GM19395 (cell line): ENCODE measurements at regions not wholly inside any gene's neighbourhood (a gene's known extent, or its start where the extent isn't known, plus 50 kb on each side); places are given as distances from the start of the nearest gene placed in this dataset.
"Not testable (repeated sequence)": the region's sequence is repeated elsewhere in the genome, so short reads cannot be mapped to it uniquely, and the experiment has no call there.

Experiments used
- ATAC-seq: cut with Tn5 transposase; IDR thresholded peaks from one replicate; pipeline ENCODE4 v1.9.1; 2021; ENCODE audit warnings: mild to moderate bottlenecking, moderate library complexity; ENCODE audit not compliant: unreplicated experiment

- no peak for ATAC-seq
These were observed 492.8 kb upstream of the FSIP2 start for GRCh38 chr2:185245806-185246205.

DNA sequence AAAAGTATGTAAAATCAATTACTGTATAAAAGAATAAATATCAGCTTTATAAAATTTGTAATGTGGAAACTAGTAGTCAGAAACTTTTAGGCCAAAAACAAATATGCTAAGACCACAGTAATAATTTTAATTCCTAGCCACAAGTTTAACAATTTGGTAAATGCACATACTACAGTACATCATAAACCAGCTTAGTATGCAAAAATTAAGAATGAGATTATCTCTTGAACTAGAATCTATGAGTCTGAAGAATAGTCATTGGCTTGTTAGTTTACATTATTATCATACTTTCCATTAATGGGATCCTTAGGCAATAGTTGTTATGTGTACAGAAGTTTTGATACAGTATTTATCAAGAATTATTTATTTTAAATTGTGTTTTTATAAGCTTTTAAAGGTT is 491.9 kb upstream of the FSIP2 start:
- no peak for ATAC-seq

DNA sequence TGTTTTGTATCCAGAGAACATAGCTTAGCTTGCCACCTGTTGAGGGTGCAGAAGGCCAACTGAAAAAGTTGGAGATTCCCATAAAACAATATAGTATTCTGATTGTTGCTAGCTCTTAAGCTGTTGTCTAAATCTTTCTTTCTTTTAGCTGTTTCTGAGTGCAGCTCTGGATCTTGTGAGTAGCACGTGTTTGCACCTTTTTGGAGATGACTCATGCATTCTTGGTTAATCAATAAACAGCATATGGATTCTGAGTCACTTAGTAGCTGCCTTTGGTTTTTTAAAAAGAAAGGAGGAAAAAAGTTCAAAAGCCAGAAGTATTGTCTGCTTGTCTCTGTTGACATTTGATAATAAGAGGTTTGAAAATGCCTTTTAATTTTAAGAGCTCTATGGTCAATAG is 483.0 kb upstream of the FSIP2 start:
- ATAC-seq, result peak; percentile 72

GRCh38 chr2:185265747-185266146 is 472.9 kb upstream of the FSIP2 start:
- no peak for ATAC-seq

- ATAC-seq, result no peak
These were observed 470.0 kb upstream of the FSIP2 start for GRCh38 chr2:185268651-185269050.

DNA sequence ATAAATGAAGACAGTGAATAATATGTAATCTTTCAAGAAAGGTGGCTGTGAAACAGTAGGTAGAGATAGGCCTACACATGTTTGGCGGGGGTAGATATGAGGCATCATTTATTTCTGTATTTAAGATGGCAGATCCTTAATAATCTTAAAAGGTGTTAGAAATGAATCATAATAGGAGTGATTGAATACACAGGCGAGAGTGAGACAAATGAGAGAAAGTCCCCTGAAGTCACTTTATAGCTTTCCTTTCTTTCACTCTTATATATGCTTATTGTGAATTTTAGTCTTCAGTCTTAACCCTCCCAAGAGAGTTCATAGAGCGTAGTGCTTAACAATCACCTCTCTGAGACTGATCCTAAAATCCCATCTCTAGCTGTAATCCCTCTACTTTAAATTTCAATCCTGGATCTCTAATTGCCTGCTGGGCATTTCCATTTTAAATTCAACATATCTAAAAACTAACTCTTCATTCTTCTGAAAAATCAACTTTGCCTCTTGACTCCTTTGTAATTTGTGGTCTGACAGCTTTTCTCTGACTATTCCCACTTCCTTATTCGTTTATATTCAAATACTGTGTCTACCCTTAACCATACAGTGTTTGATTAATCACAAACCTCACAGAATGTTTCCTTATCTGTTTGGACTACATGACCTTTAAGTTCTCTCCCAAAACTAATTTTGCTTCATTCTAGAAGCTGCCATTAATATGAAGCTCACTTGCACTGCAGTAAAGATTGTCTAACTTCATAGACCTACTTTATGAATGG is 463.7 kb upstream of the FSIP2 start:
- no peak for ATAC-seq

- ATAC-seq, result not testable (repeated sequence)
These were observed 462.6 kb upstream of the FSIP2 start for GRCh38 chr2:185275979-185276378.

GRCh38 chr2:185278761-185279160 is 459.8 kb upstream of the FSIP2 start:
- no peak for ATAC-seq

GRCh38 chr2:185279999-185280398 is 458.6 kb upstream of the FSIP2 start:
- ATAC-seq, result no peak

- ATAC-seq, result no peak
These were observed 453.9 kb upstream of the FSIP2 start for GRCh38 chr2:185284696-185285095.

DNA sequence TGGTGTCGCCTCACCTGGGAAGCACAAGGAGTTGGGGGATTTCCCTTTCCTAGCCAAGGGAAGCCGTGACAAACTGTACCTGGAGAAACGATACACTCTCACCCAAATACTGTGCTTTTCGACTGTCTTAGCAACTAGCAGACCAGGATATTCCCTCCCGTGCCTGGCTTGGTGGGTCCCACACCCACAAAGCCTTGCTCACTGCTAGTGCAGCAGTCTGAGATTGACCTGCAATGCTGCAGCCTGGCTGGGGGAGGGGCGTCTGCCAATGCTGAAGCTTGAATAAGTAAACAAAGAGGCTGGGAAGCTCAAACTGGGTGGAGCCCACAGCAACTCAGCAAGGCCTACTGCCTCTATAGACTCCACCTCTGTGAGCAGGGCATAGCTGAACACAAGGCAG is 448.6 kb upstream of the FSIP2 start:
- ATAC-seq, result not testable (repeated sequence)

GRCh38 chr2:185291035-185291647 is 447.5 kb upstream of the FSIP2 start:
- peak; percentile 97 for ATAC-seq

DNA sequence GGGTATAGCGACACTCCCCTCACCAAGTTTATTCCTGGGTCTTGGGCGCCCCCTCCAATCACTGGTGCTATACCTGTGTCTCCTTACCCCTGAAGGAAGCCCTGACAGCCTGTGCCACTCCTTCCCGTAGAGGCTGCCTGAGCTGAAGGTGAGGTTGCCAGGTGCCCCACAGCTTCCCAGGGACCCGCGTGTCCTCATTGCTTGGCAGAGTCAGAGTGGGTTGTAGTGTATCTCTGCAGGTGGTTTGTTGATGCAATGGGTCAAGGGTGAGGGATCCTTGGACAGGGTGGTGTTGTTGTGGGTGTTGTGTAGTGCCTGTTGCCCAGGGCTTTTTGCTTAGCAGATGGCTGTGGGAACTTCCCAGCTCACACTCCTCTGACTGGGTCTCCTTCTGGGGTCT is 438.7 kb upstream of the FSIP2 start:
- no peak for ATAC-seq

DNA sequence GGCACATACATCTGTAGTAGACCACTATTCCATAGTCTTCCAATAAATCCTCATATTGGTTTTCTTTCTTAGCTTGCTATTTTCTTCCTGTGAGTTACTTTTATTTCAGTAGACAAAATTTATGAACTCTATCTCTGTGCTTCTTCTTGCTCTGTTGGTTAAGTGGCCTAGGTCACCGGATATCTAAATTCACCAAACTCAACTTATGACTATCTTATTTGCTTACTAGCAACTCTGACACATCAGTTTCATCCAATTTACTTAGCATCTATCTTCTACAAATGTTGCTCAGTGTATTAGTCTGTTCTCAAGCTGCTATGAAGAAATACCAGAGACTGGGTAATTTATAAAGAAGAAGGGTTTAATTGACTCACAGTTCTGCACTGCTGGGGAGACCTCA is 432.5 kb upstream of the FSIP2 start:
- ATAC-seq, result no peak

- peak; percentile 65 for ATAC-seq
These were observed 422.2 kb upstream of the FSIP2 start for GRCh38 chr2:185316383-185316782.

GRCh38 chr2:185318271-185318724 is 420.3 kb upstream of the FSIP2 start:
- ATAC-seq, result no peak

DNA sequence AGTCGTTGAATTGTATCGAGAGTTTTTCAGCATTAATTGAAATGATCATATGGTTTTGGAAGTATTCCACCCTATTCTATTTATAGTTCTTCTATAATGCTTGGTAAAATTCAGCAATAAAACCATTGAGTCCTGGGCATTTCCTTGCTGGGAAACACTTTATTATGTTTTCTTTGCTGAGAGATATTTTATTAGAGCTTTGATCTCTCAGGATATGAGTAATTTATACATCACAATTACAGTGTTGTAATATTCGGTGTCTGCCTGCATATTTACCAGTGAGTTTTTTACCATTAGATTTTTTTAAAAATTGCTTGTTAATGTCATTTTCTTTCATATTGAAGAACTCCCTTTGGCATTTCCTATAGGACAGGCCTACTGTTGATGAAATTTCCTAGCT is 402.7 kb upstream of the FSIP2 start:
- no peak for ATAC-seq

- ATAC-seq, result no peak
These were observed 401.6 kb upstream of the FSIP2 start for GRCh38 chr2:185337033-185337432.

- no peak for ATAC-seq
These were observed 400.5 kb upstream of the FSIP2 start for GRCh38 chr2:185338104-185338503.

DNA sequence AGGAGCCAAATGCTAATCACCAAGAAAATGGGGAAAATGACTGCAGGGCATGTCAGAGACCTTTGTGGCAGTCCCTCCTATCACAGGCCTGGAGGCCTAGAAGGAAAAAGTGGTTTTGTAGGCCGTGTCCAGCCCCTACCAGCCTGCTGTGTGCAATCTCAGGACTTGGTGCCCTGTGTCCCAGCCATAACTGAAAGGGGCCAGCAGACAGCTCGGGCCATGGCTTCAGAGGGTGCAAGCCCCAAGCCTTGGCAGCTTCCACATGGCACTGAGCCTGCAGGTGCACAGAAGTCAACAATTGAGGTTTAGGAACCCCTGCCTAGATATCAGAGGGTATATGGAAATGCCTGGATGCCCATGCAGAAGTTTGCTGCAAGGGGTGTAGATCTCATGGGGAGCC is 391.2 kb upstream of the FSIP2 start:
- ATAC-seq, result no peak

- no peak for ATAC-seq
These were observed 377.8 kb upstream of the FSIP2 start for GRCh38 chr2:185360776-185361175.

GRCh38 chr2:185372188-185372587 is 366.4 kb upstream of the FSIP2 start:
- no peak for ATAC-seq

- no peak for ATAC-seq
These were observed 365.4 kb upstream of the FSIP2 start for GRCh38 chr2:185373229-185373628.
